ENCODE measurements at regions not wholly inside any gene's neighbourhood (a gene's known extent, or its start where the extent isn't known, plus 50 kb on each side); places are given as distances from the start of the nearest gene placed in this dataset.

DNA sequence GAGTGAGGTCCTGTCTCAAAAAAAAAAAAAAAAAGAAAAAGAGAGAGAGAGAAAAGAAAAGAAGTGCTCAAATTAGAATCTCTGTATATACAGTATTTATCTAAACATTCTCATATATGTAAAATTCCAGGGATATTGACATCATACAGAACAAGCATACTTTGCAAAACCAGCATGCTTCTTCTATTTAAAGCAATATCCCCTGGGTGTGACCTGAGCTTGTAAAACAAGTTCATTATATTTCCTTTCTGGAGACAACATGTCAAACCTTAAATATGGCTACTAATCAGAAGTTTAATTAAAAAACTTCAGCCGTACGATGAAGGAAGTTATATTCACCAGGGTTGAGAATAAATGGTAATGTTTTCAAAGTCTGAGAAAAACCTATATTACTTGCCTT lies 175.8 kb upstream of the HMGA2 start:
- no peak for DNase-seq (ENCODE audit: low spot score)
- Histone ChIP-seq H3K27me3 (no peaks in the 10 kb centered on the region), H3K27ac (no peak overlapping the region), H2AFZ (no peak overlapping the region), H3K4me1 (ENCODE audit: insufficient read depth) (no peaks in the 10 kb centered on the region), H4K20me1 (ENCODE audit: insufficient read depth, poor library complexity, severe bottlenecking) (no peaks in the 10 kb centered on the region), H3K9me3 (ENCODE audit: low read depth) (no peaks in the 10 kb centered on the region), H3K4me2 (no peak overlapping the region), H3K36me3 (replicated peaks; ENCODE audit: insufficient read depth, low read depth) (no peaks in the 10 kb centered on the region), H3K9me2 (replicated peaks; ENCODE audit: insufficient read depth) (no peaks in the 10 kb centered on the region), H3K4me3 (no peak overlapping the region), H3K79me2 (no peaks in the 10 kb centered on the region)
- 94% methylated on average over 2 of the region's 2 CpGs for WGBS (ENCODE audit: low lambda C conversion rate, missing lambda C conversion rate)
- TF ChIP-seq EZH2 (IDR thresholded peaks at IDR 0.05; ENCODE audit: borderline replicate concordance) (no peak), EZH2phosphoT487 (IDR thresholded peaks at IDR 0.05; ENCODE audit: low read depth, severe bottlenecking, unreplicated experiment) (no peak)
- TF ChIP-seq, protein P1, sequence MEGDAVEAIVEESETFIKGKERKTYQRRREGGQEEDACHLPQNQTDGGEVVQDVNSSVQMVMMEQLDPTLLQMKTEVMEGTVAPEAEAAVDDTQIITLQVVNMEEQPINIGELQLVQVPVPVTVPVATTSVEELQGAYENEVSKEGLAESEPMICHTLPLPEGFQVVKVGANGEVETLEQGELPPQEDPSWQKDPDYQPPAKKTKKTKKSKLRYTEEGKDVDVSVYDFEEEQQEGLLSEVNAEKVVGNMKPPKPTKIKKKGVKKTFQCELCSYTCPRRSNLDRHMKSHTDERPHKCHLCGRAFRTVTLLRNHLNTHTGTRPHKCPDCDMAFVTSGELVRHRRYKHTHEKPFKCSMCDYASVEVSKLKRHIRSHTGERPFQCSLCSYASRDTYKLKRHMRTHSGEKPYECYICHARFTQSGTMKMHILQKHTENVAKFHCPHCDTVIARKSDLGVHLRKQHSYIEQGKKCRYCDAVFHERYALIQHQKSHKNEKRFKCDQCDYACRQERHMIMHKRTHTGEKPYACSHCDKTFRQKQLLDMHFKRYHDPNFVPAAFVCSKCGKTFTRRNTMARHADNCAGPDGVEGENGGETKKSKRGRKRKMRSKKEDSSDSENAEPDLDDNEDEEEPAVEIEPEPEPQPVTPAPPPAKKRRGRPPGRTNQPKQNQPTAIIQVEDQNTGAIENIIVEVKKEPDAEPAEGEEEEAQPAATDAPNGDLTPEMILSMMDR (IDR thresholded peaks at IDR 0.05; ENCODE audit: poor library complexity) = no peak

DNA sequence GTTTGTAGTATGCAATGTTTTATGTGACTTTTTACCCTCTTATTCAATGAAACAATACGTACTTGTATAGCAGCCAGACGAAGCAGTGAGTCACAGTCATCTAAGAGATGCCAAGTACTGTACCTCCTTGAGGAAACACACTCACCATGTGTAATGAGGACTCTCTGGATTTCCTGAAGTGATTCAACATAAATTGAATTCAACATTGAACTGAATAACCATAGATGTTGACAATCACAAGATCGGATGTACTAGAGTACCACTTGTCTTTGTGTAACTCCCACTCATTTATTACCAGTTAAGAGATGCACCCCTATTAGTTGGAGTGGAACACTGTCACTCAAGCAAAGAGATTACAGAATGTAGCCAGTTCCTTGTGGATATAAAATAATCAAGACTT lies 175.2 kb upstream of the HMGA2 start:
- no peak for DNase-seq (ENCODE audit: low spot score)
- no peaks in the 10 kb centered on the region for H3K27me3 ChIP-seq
- TF ChIP-seq EZH2 (IDR thresholded peaks at IDR 0.05; ENCODE audit: borderline replicate concordance) = no peak
- TF ChIP-seq EZH2phosphoT487 (IDR thresholded peaks at IDR 0.05; ENCODE audit: low read depth, severe bottlenecking, unreplicated experiment) = no peak
- TF ChIP-seq, protein P1 (IDR thresholded peaks at IDR 0.05; ENCODE audit: poor library complexity) = no peak
- H3K4me2 ChIP-seq = no peak overlapping the region
- no peaks in the 10 kb centered on the region for H3K9me3 ChIP-seq (ENCODE audit: low read depth)
- H3K27ac ChIP-seq = no peak overlapping the region
- no peaks in the 10 kb centered on the region for H3K4me1 ChIP-seq (ENCODE audit: insufficient read depth)
- no peak overlapping the region for H3K4me3 ChIP-seq
- no peaks in the 10 kb centered on the region for H3K79me2 ChIP-seq
- H3K36me3 ChIP-seq (replicated peaks; ENCODE audit: insufficient read depth, low read depth) = no peaks in the 10 kb centered on the region
- 76% methylated on average over 3 of the region's 3 CpGs for WGBS (ENCODE audit: low lambda C conversion rate, missing lambda C conversion rate)
- no peaks in the 10 kb centered on the region for H4K20me1 ChIP-seq (ENCODE audit: insufficient read depth, poor library complexity, severe bottlenecking)
- no peak overlapping the region for H2AFZ ChIP-seq
- H3K9me2 ChIP-seq (replicated peaks; ENCODE audit: insufficient read depth) = no peaks in the 10 kb centered on the region

DNA sequence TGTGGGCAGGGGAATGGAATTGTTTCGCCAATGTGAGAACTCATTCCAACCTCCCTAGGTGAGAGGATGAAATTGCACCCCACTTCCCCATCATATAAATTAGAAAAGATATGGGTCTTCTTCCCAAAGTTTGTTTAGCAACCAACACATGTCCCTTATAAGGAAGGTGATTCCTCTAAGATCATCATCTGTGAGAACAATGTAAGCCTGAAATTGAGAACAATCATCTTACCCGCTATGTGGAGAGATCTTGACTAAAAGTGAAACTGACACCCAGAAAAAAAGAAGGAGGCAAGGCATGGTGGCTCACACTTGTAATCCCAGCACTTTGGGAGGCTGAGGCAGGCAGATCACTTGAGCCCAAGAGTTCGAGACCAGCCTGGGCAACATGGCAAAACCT lies 173.2 kb upstream of the HMGA2 start:
- TF ChIP-seq EZH2phosphoT487 (IDR thresholded peaks at IDR 0.05; ENCODE audit: low read depth, severe bottlenecking, unreplicated experiment) (no peak), EZH2 (IDR thresholded peaks at IDR 0.05; ENCODE audit: borderline replicate concordance) (no peak)
- TF ChIP-seq, protein P1 (IDR thresholded peaks at IDR 0.05; ENCODE audit: poor library complexity) = no peak
- Histone ChIP-seq H3K36me3 (replicated peaks; ENCODE audit: insufficient read depth, low read depth) (no peaks in the 10 kb centered on the region), H3K9me3 (ENCODE audit: low read depth) (no peaks in the 10 kb centered on the region), H2AFZ (no peak overlapping the region), H3K27ac (no peak overlapping the region), H3K79me2 (no peaks in the 10 kb centered on the region), H3K4me3 (no peak overlapping the region), H3K9me2 (replicated peaks; ENCODE audit: insufficient read depth) (no peaks in the 10 kb centered on the region), H4K20me1 (ENCODE audit: insufficient read depth, poor library complexity, severe bottlenecking) (no peaks in the 10 kb centered on the region), H3K4me1 (ENCODE audit: insufficient read depth) (no peaks in the 10 kb centered on the region), H3K27me3 (no peaks in the 10 kb centered on the region), H3K4me2 (no peak overlapping the region)
- no peak for DNase-seq (ENCODE audit: low spot score)
- WGBS (ENCODE audit: low lambda C conversion rate, missing lambda C conversion rate) = 94% methylated on average over 3 of the region's 3 CpGs

DNA sequence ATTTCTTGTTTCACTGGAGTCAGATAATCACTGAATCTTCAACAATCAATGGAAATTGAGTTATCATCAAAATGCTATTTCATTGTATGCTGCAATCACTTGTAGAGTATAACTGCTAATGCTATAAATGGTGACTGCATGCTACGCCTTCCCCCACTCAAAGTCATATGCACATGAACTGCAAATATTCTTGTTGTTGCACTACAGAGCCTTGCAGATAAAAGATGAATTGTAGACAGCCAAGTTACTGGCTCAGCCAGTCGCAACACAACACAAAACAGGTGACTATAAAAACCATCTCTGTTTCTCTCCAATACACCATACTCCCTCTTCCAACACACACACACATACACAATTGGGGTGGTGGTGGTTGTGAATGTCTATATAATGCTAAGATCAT lies 171.0 kb upstream of the HMGA2 start:
- no peaks in the 10 kb centered on the region for H4K20me1 ChIP-seq (ENCODE audit: insufficient read depth, poor library complexity, severe bottlenecking)
- H3K4me2 ChIP-seq = no peak overlapping the region
- no peak overlapping the region for H2AFZ ChIP-seq
- DNase-seq (ENCODE audit: low spot score) = no peak
- H3K27me3 ChIP-seq = no peaks in the 10 kb centered on the region
- TF ChIP-seq EZH2 (IDR thresholded peaks at IDR 0.05; ENCODE audit: borderline replicate concordance) (no peak), EZH2phosphoT487 (IDR thresholded peaks at IDR 0.05; ENCODE audit: low read depth, severe bottlenecking, unreplicated experiment) (no peak)
- TF ChIP-seq, protein P1 (IDR thresholded peaks at IDR 0.05; ENCODE audit: poor library complexity) = no peak
- 80% methylated on average over 2 of the region's 2 CpGs for WGBS (ENCODE audit: low lambda C conversion rate, missing lambda C conversion rate)
- no peaks in the 10 kb centered on the region for H3K9me2 ChIP-seq (replicated peaks; ENCODE audit: insufficient read depth)
- no peak overlapping the region for H3K27ac ChIP-seq
- no peaks in the 10 kb centered on the region for H3K79me2 ChIP-seq
- no peaks in the 10 kb centered on the region for H3K4me1 ChIP-seq (ENCODE audit: insufficient read depth)
- no peaks in the 10 kb centered on the region for H3K9me3 ChIP-seq (ENCODE audit: low read depth)
- no peaks in the 10 kb centered on the region for H3K36me3 ChIP-seq (replicated peaks; ENCODE audit: insufficient read depth, low read depth)
- no peak overlapping the region for H3K4me3 ChIP-seq

All from hepatocyte (in vitro differentiated cells).